ENCODE measurements at regions not wholly inside any gene's neighbourhood (a gene's known extent, or its start where the extent isn't known, plus 50 kb on each side); places are given as distances from the start of the nearest gene placed in this dataset.
"Not testable (repeated sequence)": the region's sequence is repeated elsewhere in the genome, so short reads cannot be mapped to it uniquely, and the experiment has no call there.

- in situ Hi-C loops (cut with MboI; ENCODE audit: low pct_unique_long_range_greater_than_20kb, low sequenced_read_pairs, unreplicated experiment) = no loop called here
- DNase-seq (ENCODE audit: low spot score) = no peak
- TF ChIP-seq CTCF (IDR thresholded peaks at IDR 0.05; ENCODE audit: extremely low read depth, insufficient read depth, missing control alignments) = no peak
Observed at GRCh38 chr2:142572346-142573132, 304.9 kb upstream of the KYNU start.

- in situ Hi-C loops (cut with MboI; ENCODE audit: low pct_unique_long_range_greater_than_20kb, low sequenced_read_pairs, unreplicated experiment) = no loop called here
- no peak for DNase-seq (ENCODE audit: low spot score)
- no peak for TF ChIP-seq CTCF (IDR thresholded peaks at IDR 0.05; ENCODE audit: extremely low read depth, insufficient read depth, missing control alignments)
Observed at GRCh38 chr2:142571934-142572333, 305.5 kb upstream of the KYNU start.

- in situ Hi-C loops (cut with MboI; ENCODE audit: low pct_unique_long_range_greater_than_20kb, low sequenced_read_pairs, unreplicated experiment) = no loop called here
- no peak for TF ChIP-seq CTCF (IDR thresholded peaks at IDR 0.05; ENCODE audit: extremely low read depth, insufficient read depth, missing control alignments)
- no peak for DNase-seq (ENCODE audit: low spot score)
Observed at GRCh38 chr2:142562900-142563299, 314.6 kb upstream of the KYNU start.

- no peak for TF ChIP-seq CTCF (IDR thresholded peaks at IDR 0.05; ENCODE audit: extremely low read depth, insufficient read depth, missing control alignments)
- DNase-seq (ENCODE audit: low spot score) = no peak
- in situ Hi-C loops (cut with MboI; ENCODE audit: low pct_unique_long_range_greater_than_20kb, low sequenced_read_pairs, unreplicated experiment) = no loop called here
Observed at GRCh38 chr2:142561656-142562055, 315.8 kb upstream of the KYNU start.

DNA sequence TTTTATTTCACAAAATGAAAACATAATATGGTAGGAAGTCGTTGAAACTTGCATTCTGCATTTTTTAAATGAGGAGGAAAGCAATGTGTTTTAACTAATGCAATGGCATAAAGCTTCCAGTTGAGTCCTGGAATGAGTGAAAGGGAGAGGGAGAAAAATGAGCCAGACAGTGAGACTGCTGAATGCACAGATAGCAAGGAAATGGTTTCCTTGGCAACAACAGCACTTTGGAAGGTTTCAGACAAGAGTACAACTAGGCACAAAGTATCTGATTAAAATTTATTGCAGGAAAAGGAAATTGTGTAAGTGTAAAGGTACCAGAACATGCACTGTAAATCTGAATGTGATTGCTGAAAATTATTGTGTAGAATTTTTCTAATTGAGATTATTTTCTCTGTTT, 320.1 kb upstream of the KYNU start:
- in situ Hi-C loops (cut with MboI; ENCODE audit: low pct_unique_long_range_greater_than_20kb, low sequenced_read_pairs, unreplicated experiment) = no loop called here
- TF ChIP-seq CTCF (IDR thresholded peaks at IDR 0.05; ENCODE audit: extremely low read depth, insufficient read depth, missing control alignments) = no peak
- DNase-seq (ENCODE audit: low spot score) = no peak

DNA sequence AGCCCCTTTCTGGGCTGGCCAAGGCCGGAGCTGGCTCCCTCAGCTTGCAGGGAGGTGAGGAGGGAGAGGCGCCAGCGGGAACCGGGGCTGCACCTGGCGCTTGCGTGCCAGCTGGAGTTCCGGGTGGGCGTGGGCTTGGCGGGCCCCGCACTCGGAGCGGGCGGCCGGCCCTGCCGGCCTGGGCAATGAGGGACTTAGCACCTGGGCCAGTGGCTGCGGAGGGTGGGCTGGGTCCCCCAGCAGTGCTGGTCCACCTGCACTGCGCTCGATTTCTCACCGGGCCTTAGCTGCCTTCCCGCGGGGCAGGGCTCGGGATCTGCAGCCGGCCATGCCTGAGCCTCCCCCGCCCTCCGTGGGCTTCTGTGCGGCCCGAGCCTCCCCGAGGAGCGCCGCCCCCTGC, 331.5 kb upstream of the KYNU start:
- in situ Hi-C loops (cut with MboI; ENCODE audit: low pct_unique_long_range_greater_than_20kb, low sequenced_read_pairs, unreplicated experiment); DNase-seq (ENCODE audit: low spot score): not testable (repeated sequence)

- no peak for TF ChIP-seq CTCF (IDR thresholded peaks at IDR 0.05; ENCODE audit: extremely low read depth, insufficient read depth, missing control alignments)
- no peak for DNase-seq (ENCODE audit: low spot score)
- in situ Hi-C loops (cut with MboI; ENCODE audit: low pct_unique_long_range_greater_than_20kb, low sequenced_read_pairs, unreplicated experiment) = no loop called here
Observed at GRCh38 chr2:142545036-142545435, 332.4 kb upstream of the KYNU start.
